OCI-LY7 (cell line): ENCODE measurements at regions not wholly inside any gene's neighbourhood (a gene's known extent, or its start where the extent isn't known, plus 50 kb on each side); places are given as distances from the start of the nearest gene placed in this dataset.
"Not testable (repeated sequence)": the region's sequence is repeated elsewhere in the genome, so short reads cannot be mapped to it uniquely, and the experiment has no call there.

Experiments
- BruUV-seq: library from RNA; stranded (reverse); fragments of 400-500 nt; replicated peaks from 2 replicates; lab custom pipeline; 2021; lab: Mats Ljungman, UMichigan
- CTCF ChIA-PET: fragments of 300-600 bp; sonication (Branson Sonifier 250); formaldehyde crosslinking; loops from one replicate; lab custom pipeline; 2022; ENCODE audit warnings: antibody characterized with exemption; ENCODE audit not compliant: unreplicated experiment; lab: Charles Lee
- POLR2A ChIA-PET: fragments of 300-600 bp; sonication (Branson Sonifier 250); formaldehyde crosslinking; loops from one replicate; lab custom pipeline; 2022; ENCODE audit warnings: antibody characterized with exemption; lab: Charles Lee
- DNase-seq: peaks from one replicate; pipeline ENCODE4 v3.0.0-alpha.2; 2015; ENCODE audit warnings: low spot score
- H2AFZ ChIP-seq: fragments of 200-600 bp; sonication (generic), shearing (Covaris generic); 2 replicates; pipeline ENCODE4 v1.6.1; 2014; ENCODE audit warnings: mild to moderate bottlenecking, antibody characterized with exemption, low read length, moderate library complexity
- H3K27ac ChIP-seq: fragments of 200-600 bp; sonication (generic); 2 replicates; pipeline ENCODE4 v1.5.1; 2014; ENCODE audit warnings: mixed run types, low read depth, mild to moderate bottlenecking, moderate library complexity, low read length, inconsistent platforms; ENCODE audit not compliant: poor library complexity, severe bottlenecking
- H3K36me3 ChIP-seq: fragments of 200-600 bp; sonication (generic); 2 replicates; pipeline ENCODE4 v1.6.1; 2014; ENCODE audit warnings: mild to moderate bottlenecking, antibody characterized with exemption, low read length, moderate library complexity, mixed read lengths; ENCODE audit not compliant: insufficient read depth
- H3K4me1 ChIP-seq: fragments of 200-600 bp; sonication (generic); 2 replicates; pipeline ENCODE4 v1.5.1; 2014; ENCODE audit warnings: mild to moderate bottlenecking, low read length; ENCODE audit not compliant: insufficient read depth, poor library complexity, severe bottlenecking
- H3K4me2 ChIP-seq: fragments of 200-600 bp; sonication (generic); 2 replicates; pipeline ENCODE4 v1.6.1; 2014; ENCODE audit warnings: mild to moderate bottlenecking, low read length
- H3K4me3 ChIP-seq: fragments of 200-600 bp; sonication (generic); 2 replicates; pipeline ENCODE4 v1.5.1; 2014; ENCODE audit warnings: mild to moderate bottlenecking, low read depth, low read length; ENCODE audit not compliant: poor library complexity, severe bottlenecking
- H3K79me2 ChIP-seq: fragments of 200-600 bp; sonication (generic); 2 replicates; pipeline ENCODE4 v1.6.1; 2016; ENCODE audit warnings: low read depth, mild to moderate bottlenecking, low read length, moderate library complexity, mixed read lengths; ENCODE audit not compliant: insufficient read depth
- H3K9me2 ChIP-seq: fragments of 200-600 bp; sonication (generic); 2 replicates; pipeline ENCODE4 v1.6.1; 2016; ENCODE audit warnings: mild to moderate bottlenecking, low read length, mixed read lengths; ENCODE audit not compliant: insufficient read depth
- H3K9me3 ChIP-seq: fragments of 200-600 bp; sonication (generic); 2 replicates; pipeline ENCODE4 v1.6.1; 2014; ENCODE audit warnings: mild to moderate bottlenecking, mixed run types, low read length, mixed read lengths
- H4K20me1 ChIP-seq: fragments of 200-600 bp; sonication (generic); 2 replicates; pipeline ENCODE4 v1.6.1; 2014; ENCODE audit warnings: mild to moderate bottlenecking, antibody characterized with exemption, low read length, moderate library complexity, mixed read lengths; ENCODE audit not compliant: insufficient read depth
- CTCF ChIP-seq: fragments of 200-600 bp; sonication (generic); conservative IDR thresholded peaks from 2 replicates; pipeline ENCODE4 v1.5.1; 2014; ENCODE audit warnings: mild to moderate bottlenecking, antibody characterized with exemption, low read length, moderate library complexity, mixed read lengths
- EZH2phosphoT487 ChIP-seq: fragments of 200-600 bp; sonication (generic); IDR thresholded peaks from 2 replicates; pipeline ENCODE4 v1.6.1; 2018; ENCODE audit warnings: low read depth, borderline replicate concordance, mild to moderate bottlenecking, mixed run types, antibody characterized with exemption, low read length, moderate library complexity, mixed read lengths
- intact Hi-C: fragments of 100-400 bp; cut with micrococcal nuclease; formaldehyde crosslinking; loops from one replicate; pipeline ENCODE4 v1.10.0; 2022; ENCODE audit not compliant: unreplicated experiment

GRCh38 chr16:60949800-60950199, 1086.4 kb downstream of the CDH8 start:
- intact Hi-C loops = no loop called here
- H3K9me2 ChIP-seq = no peaks in the 10 kb centered on the region
- no peaks in the 10 kb centered on the region for H4K20me1 ChIP-seq
- no peak overlapping the region for H3K4me2 ChIP-seq
- no peaks in the 10 kb centered on the region for H3K9me3 ChIP-seq
- no peak overlapping the region for H2AFZ ChIP-seq
- no peak overlapping the region for H3K4me3 ChIP-seq
- no peaks in the 10 kb centered on the region for H3K36me3 ChIP-seq
- H3K79me2 ChIP-seq = no peaks in the 10 kb centered on the region
- no peak overlapping the region for H3K27ac ChIP-seq
- no peak for DNase-seq
- ChIA-PET POLR2A (no interaction called here), CTCF (no interaction called here)
- BruUV-seq = no TSS peak
- TF ChIP-seq EZH2phosphoT487 (no peak), CTCF (no peak)
- H3K4me1 ChIP-seq = no peaks in the 10 kb centered on the region

DNA sequence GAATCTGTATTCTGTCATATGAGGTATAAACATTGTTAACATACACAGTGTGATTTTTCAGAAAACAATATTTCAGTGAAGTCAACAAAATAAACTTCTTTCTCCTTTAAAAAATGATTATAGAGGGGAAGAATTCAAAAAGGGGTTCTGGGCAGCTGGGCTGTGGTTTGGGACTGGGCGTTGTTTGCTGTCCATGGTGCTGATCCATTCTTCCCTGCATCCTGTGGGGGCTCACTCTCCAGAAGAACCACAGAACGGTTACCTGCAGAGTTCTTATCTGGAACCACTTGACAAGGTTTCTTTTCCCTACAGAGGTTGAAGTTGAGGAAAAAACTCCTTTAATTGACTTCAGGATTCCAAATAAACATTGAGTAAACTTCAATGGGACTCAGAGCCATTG, 1091.0 kb downstream of the CDH8 start:
- Histone ChIP-seq H2AFZ (no peak overlapping the region), H3K4me3 (no peak overlapping the region), H3K79me2 (no peaks in the 10 kb centered on the region), H4K20me1 (no peaks in the 10 kb centered on the region), H3K4me2 (no peak overlapping the region), H3K4me1 (no peaks in the 10 kb centered on the region), H3K27ac (no peak overlapping the region), H3K36me3 (no peaks in the 10 kb centered on the region), H3K9me2 (no peaks in the 10 kb centered on the region), H3K9me3 (no peaks in the 10 kb centered on the region)
- peak; percentile 7 for DNase-seq
- BruUV-seq = no TSS peak
- POLR2A ChIA-PET = no interaction called here
- TF ChIP-seq CTCF (no peak), EZH2phosphoT487 (no peak)
- CTCF ChIA-PET = no interaction called here
- intact Hi-C loops = no loop called here

DNA sequence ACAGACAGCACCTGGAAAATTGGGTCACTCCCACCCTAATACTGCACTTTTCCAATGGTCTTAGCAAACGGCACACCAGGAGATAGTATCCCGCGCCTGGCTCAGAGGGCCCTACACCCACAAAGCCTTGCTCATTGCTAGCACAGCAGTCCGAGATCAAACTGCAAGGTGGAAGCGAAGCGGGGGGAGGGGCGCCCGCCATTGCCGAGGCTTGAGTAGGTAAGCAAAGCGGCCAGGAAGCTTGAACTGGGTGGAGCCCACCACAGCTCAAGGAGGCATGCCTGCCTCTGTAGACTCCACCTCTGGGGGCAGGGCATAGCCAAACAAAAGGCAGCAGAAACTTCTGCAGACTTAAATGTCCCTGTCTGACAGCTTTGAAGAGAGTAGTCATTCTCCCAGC, 1100.0 kb downstream of the CDH8 start:
- BruUV-seq, intact Hi-C loops, CTCF ChIA-PET: not testable (repeated sequence)

More for the DNA sequence above, 1100.0 kb downstream of the CDH8 start:
- POLR2A ChIA-PET, H3K27ac ChIP-seq, H3K9me2 ChIP-seq, H3K4me3 ChIP-seq, H3K4me2 ChIP-seq, H4K20me1 ChIP-seq, H3K9me3 ChIP-seq, H3K4me1 ChIP-seq, H3K79me2 ChIP-seq, H3K36me3 ChIP-seq, DNase-seq, H2AFZ ChIP-seq: not testable (repeated sequence)
